ENCODE measurements at regions not wholly inside any gene's neighbourhood (a gene's known extent, or its start where the extent isn't known, plus 50 kb on each side); places are given as distances from the start of the nearest gene placed in this dataset.

Small RNA genes lying in the stretch of these regions (small RNA-seq; reads per million reads assigned to genes)
- gene MIR663B (0 reads per million in 4 donors), gene RNA5-8SP5 (0 to 0.42 (median 0.20) reads per million in 4 donors)

Measured in transverse colon (tissue), 4 donors.